GM18858 (cell line): ENCODE measurements at regions not wholly inside any gene's neighbourhood (a gene's known extent, or its start where the extent isn't known, plus 50 kb on each side); places are given as distances from the start of the nearest gene placed in this dataset.

Experiments used
- ATAC-seq: cut with Tn5 transposase; IDR thresholded peaks from one replicate; pipeline ENCODE4 v1.9.1; 2021; ENCODE audit not compliant: unreplicated experiment

DNA sequence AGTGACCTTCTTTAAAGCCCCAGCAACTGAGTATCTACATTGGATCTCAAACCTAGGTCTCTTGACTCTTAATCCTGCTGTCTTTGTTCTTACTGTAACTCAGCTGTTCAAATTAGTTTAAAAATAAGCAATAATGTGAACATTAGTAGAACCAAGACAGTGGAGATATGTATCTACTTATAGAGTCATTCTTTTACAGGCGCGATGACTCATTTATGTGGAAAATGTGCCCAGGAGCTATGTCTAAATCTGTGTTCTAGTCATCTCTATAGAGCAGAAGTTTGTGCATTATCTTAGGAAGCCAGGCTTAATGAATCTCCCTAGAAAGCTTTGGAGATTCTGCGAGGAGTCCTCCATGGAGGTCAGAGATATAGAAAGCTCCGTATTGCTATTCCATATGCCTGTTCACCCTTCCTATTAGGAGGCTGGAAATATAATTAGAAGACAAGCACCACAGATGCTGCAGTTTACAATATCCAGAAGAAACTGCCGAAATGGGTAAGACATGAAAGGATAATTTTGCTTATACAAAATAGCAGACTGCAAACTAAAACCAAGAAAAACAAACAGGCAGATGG, 211.6 kb downstream of the TRIB2 start:
- ATAC-seq, result no peak

DNA sequence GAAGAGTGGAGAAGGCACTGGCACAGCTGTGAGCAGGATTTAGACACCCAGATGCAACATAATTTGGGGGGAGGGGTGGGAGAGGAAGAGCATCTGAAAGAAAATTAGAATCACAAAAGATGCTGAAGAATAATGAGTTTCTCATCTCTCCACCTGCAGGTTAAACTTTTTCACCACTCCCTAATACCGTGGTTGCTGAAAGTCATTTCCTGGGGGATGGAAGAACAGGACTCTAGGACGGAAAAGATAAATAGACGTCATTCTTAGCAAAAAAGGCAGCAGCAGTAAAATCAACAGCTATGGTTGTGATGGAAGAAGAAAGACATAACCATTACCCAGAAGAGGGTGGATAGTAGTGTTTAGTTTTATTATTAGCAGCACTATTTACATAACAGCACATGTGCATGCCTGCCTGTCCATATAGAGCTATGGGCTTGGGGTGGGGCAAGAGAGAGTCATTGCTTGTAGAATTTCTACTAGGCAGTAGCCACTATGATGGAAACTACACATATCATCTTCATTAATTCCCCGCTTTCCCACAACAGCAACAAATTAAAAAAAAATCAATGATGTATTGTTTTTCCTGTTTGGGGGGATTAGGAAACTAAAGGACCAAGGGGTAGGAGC, 212.2 kb downstream of the TRIB2 start:
- no peak for ATAC-seq

GRCh38 chr2:12929758-12930157, 213.0 kb downstream of the TRIB2 start:
- no peak for ATAC-seq

- ATAC-seq, result no peak
Measured at GRCh38 chr2:12930391-12930790, 213.7 kb downstream of the TRIB2 start.

DNA sequence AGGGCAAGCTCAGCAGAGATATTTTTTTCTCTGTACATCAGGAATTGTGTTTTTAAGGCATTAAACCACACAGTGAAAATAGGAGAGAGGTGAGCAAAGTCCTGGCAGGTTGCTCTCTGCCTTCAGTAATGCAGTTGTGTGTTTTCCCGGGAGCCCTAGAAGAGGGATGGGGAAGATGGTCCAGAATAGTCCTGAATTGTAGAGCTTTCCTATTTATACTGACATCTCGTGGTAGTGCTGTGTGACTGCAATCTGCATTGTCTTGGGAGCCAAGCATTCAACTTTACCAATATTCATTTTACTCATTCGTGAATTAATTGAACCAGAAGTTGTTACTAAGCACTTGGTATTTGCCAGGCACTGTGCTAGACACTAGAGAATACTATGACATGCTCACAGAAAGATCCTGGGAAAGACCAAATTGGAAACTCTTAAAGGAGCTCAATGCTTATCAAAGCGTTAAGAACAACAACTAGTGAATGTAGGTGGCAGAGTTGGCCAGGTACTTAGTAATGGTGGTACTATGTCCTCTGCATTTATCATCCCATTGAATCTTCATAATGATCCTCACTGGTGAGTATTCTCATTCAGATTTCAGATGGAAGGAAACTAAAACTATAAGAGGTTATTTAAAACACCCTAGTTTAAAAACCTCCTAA, 214.6 kb downstream of the TRIB2 start:
- ATAC-seq, result peak; percentile 46

GRCh38 chr2:12932192-12932591, 215.5 kb downstream of the TRIB2 start:
- ATAC-seq, result no peak

GRCh38 chr2:12934146-12934756, 217.5 kb downstream of the TRIB2 start:
- ATAC-seq, result no peak

DNA sequence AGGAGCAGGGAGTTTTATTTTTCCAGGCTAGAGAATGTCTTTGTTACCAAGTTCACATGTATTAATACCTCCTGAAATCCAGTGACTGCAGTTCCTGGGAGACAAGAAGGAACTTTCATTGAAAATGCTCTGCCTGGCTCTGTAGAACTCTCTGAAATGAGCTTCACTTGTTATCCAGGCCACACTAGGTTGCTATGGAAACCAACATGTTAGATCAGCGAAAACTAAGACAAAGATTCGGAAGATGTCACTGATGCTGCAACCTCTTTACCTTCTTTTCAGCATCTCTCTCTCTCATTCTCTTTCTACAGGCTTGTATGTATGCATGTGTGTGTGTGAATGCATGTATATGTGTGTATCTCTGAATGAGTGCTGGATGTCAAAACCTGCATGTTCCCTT, 218.5 kb downstream of the TRIB2 start:
- ATAC-seq, result no peak

DNA sequence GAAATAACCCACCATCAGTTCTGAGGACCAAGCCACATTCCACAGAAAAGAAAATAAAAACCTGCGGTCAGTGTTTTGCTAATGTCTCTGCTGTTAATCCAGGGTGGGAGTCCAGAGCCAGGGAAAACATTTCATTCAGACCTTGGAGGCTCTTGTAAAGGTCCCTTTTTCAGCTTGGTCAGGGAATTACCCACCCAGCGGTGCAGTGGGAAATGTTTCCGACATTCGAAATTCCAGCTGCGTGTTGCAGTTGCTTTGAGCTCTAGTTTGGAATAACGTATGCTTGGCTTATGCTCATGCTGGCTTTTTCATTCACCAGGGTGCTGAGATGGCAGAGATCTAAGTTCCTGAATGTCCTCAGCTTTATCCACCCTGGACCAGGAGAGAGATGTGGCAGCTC, 219.1 kb downstream of the TRIB2 start:
- no peak for ATAC-seq

GRCh38 chr2:12941203-12941602, 224.5 kb downstream of the TRIB2 start:
- no peak for ATAC-seq

DNA sequence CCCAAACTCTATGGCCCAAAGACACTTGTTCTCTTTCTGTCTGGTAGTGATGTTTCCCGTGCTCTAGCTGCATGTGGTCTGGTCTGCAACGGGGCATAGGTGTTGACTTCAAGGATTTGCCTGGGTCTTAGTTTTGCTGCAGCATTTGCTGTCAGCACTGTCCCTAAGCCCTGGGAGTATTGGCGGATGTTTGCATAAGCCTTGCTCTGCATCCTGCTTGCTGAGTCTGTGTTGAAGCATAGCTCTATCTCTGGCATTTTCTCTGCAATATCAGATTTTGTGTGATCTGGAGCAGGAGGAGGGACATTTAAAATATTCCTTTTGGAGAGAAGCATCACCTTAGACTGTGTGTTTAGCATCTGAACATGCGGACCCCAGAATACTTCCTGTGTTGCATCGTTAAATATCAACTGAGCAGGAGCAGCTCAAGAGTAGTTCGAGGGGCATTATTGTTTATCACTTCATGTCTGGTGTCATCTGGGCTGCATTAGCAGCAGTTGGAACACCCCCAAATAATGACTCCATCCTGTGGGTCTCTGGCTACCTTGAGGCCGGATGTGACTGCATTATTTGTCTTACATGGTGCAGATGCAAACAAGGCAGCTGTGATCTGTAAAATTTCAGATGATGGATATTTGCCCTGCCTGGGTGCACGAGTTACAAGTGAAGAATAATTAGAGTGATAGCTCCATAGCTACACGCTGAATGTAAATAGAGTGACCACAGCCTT, 231.7 kb downstream of the TRIB2 start:
- no peak for ATAC-seq

GRCh38 chr2:12948961-12949353, 232.2 kb downstream of the TRIB2 start:
- peak; percentile 91 for ATAC-seq

DNA sequence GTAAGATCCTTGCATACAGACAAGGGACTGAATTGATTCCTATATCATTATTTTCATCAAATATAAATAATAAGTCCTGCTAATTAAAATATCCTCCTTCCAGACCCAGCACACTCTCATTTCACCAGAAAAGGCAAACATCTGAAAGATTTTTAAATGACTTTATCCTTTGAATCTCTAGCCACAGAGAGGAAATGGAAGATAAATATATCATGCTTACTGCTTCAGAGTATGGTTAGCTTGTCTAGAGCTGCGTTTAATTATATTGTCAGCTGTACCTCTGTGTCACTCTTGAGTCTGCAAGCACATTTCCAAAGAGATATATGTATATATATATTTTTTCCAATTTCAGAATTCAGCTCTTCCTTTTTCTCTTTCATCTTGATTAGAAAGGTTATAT, 232.7 kb downstream of the TRIB2 start:
- ATAC-seq, result no peak

- no peak for ATAC-seq
Measured at GRCh38 chr2:12950174-12950573, 233.4 kb downstream of the TRIB2 start.

DNA sequence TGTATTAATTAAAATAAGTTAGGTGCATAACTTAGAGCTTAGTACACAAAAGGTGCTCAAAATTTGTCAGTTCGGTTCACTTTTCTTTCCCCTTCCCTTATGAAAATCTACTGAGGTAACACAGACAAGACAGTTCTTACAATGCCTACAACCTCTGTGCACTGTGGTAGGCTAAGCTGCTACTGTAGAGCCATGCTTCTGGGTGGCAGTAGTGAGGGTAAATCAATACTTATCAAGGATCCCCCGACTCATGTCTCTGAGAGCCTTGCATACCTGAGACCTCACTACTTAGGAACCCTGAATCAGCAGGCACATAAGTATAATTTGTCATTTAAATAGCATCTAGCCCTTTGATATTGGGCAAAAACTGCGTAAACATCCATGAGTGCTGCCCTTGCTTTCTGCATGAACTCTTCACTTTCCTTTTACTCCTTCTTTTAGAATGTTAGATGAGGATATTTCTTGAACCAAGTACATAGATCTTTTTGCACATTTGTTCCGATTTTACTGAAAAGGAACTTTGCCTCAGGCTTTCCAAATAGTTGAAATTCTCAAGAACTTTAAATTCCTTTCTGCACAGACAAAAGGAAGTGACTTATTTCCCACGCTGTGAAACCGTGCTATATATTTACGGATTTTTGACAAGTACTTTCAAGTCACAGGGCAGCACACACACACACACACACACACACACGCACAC, 234.4 kb downstream of the TRIB2 start:
- ATAC-seq, result no peak

GRCh38 chr2:12951657-12951973, 234.9 kb downstream of the TRIB2 start:
- ATAC-seq, result no peak

- ATAC-seq, result no peak
Measured at GRCh38 chr2:12953596-12953995, 236.9 kb downstream of the TRIB2 start.

GRCh38 chr2:12955864-12956263, 239.1 kb downstream of the TRIB2 start:
- no peak for ATAC-seq

GRCh38 chr2:12957251-12957650, 240.5 kb downstream of the TRIB2 start:
- no peak for ATAC-seq

DNA sequence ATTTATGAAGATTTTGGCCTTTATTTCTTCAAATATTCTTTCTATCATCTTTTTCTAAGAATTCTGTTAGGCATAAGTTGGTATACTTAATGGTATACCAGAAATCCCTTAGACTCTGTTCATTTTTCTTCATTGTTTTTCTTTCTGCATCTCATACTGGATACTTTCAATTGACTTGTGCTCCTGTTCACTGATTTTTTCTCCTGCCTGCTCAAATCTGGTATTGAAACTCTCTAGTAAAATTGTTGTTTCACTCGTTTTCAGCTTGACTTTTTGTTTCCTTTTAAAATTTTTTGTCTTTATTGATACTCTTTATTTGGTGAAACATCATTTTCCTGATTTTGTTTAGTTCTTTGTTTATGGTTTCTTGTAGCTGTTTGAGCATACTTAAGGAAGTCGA, 243.2 kb downstream of the TRIB2 start:
- no peak for ATAC-seq

DNA sequence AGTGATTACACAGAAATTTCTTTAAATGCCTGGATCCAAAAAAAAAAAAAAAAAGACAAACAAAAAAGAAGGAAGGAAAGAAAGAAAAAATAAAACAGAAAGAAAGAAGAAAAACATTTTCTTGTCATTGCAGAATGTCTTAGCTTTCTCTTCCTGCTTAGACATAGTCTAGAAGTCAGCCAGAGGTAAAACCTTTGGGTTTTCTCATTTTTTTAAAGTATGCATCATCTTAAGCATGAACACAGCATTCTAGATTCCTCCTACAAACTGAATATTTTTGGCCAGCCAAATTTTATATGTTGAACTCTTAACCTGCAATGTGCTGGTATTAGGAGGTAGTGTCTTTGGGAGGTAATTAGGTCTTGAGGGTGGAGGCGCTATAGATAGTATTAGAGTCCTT, 243.9 kb downstream of the TRIB2 start:
- no peak for ATAC-seq
